H1 (cell line): ENCODE measurements at regions not wholly inside any gene's neighbourhood (a gene's known extent, or its start where the extent isn't known, plus 50 kb on each side); places are given as distances from the start of the nearest gene placed in this dataset.

Source experiments
- CTCF ChIA-PET: fragments of 300-600 bp; sonication (Branson Sonifier 250); formaldehyde crosslinking; loops from one replicate; lab custom pipeline; 2021; ENCODE audit not compliant: partially characterized antibody; lab: Charles Lee
- POLR2A ChIA-PET: fragments of 300-600 bp; sonication (Branson Sonifier 250); formaldehyde crosslinking; loops from one replicate; lab custom pipeline; 2021; ENCODE audit warnings: inconsistent platforms; ENCODE audit not compliant: partially characterized antibody; lab: Charles Lee
- DNase-seq, 2 experiments: peaks; one replicate each; pipeline versions ENCODE4 v3.0.0 to v3.0.0-alpha.2; 2010 to 2022; ENCODE audit warnings: low spot score in 2 of 2, low read depth in 1 of 2, mixed read lengths in 1 of 2
- FAIRE-seq: peaks from 2 replicates; lab custom pipeline; 2011; peaks lifted over from hg19 to GRCh38; lab: Jason Lieb, UNC
- H2AFZ ChIP-seq: 2 replicates; pipeline ENCODE4 v1.8.1; 2012; ENCODE audit warnings: low read length, inconsistent platforms
- H2AK5ac ChIP-seq: 2 replicates; pipeline ENCODE4 v1.6.1; 2013; ENCODE audit warnings: low read depth, low read length
- H2BK120ac ChIP-seq: replicated peaks from 2 replicates; pipeline ENCODE3; 2013; ENCODE audit warnings: low read depth, low read length, inconsistent platforms
- H2BK12ac ChIP-seq: 2 replicates; pipeline ENCODE4 v1.6.1; 2013; ENCODE audit warnings: low read depth, low read length
- H2BK15ac ChIP-seq: 2 replicates; pipeline ENCODE4 v1.6.1; 2013; ENCODE audit warnings: low read length
- H2BK20ac ChIP-seq: 2 replicates; pipeline ENCODE4 v1.6.1; 2013; ENCODE audit warnings: low read length
- H2BK5ac ChIP-seq: 2 replicates; pipeline ENCODE4 v1.6.1; 2013; ENCODE audit warnings: low read depth, low read length
- H3K14ac ChIP-seq: 2 replicates; pipeline ENCODE4 v1.6.1; 2013; ENCODE audit warnings: inconsistent platforms; ENCODE audit not compliant: insufficient read length
- H3K18ac ChIP-seq: 2 replicates; pipeline ENCODE4 v1.6.1; 2013; ENCODE audit warnings: low read length; ENCODE audit errors: extremely low read depth
- H3K23ac ChIP-seq: 2 replicates; pipeline ENCODE4 v1.6.1; 2013; ENCODE audit warnings: inconsistent platforms; ENCODE audit not compliant: insufficient read length
- H3K23me2 ChIP-seq: 2 replicates; pipeline ENCODE4 v1.6.1; 2013; ENCODE audit warnings: low read depth, low read length
- H3K27ac ChIP-seq: 2 replicates; pipeline ENCODE4 v1.6.1; 2011; ENCODE audit warnings: low read depth, low read length, inconsistent platforms
- H3K27me3 ChIP-seq, 4 experiments: replicated peaks in 1 of 4; 1 replicate in 1 of 4; 2 replicates in 3 of 4; pipeline versions ENCODE4 v1.6.1 to v1.8.1; 2011 to 2013; ENCODE audit warnings: low read length in 3 of 4, mild to moderate bottlenecking in 3 of 4, inconsistent platforms in 2 of 4, mixed read lengths in 2 of 4, moderate library complexity in 1 of 4; ENCODE audit not compliant: control insufficient read depth in 3 of 4, insufficient read depth in 3 of 4; ENCODE audit errors: extremely low read depth in 1 of 4
- H3K36me3 ChIP-seq, 4 experiments: 2 replicates each; pipeline versions ENCODE4 v1.6.1 to v1.8.1; 2011 to 2013; ENCODE audit warnings: mild to moderate bottlenecking in 4 of 4, low read length in 3 of 4, moderate library complexity in 2 of 4, control low read depth in 1 of 4, inconsistent platforms in 1 of 4; ENCODE audit not compliant: insufficient read depth in 4 of 4, control insufficient read depth in 2 of 4
- H3K4ac ChIP-seq: replicated peaks from 2 replicates; pipeline ENCODE3; 2013; ENCODE audit warnings: low read length, low read depth, mixed read lengths, inconsistent platforms; ENCODE audit not compliant: insufficient read length
- H3K4me1 ChIP-seq, 4 experiments: replicated peaks in 1 of 4; 1 replicate in 1 of 4; 2 replicates in 3 of 4; pipeline versions ENCODE4 v1.6.1 to v1.8.1; 2011 to 2013; ENCODE audit warnings: low read length in 3 of 4, inconsistent platforms in 2 of 4, mixed read lengths in 1 of 4; ENCODE audit not compliant: insufficient read depth in 4 of 4, control insufficient read depth in 3 of 4
- H3K4me2 ChIP-seq, 2 experiments: 2 replicates each; pipeline versions ENCODE4 v1.6.1 to v1.8.1; 2011 to 2013; ENCODE audit warnings: low read depth in 2 of 2, low read length in 2 of 2, control low read depth in 1 of 2, inconsistent platforms in 1 of 2, mild to moderate bottlenecking in 1 of 2; ENCODE audit not compliant: insufficient read depth in 1 of 2
- H3K4me3 ChIP-seq, 4 experiments: fragments of 200-600, 300-600 bp in 1 of 4; sonication (generic), shearing (Covaris generic), sonication (Bioruptor Twin) in 1 of 4; 2 replicates each; pipeline versions ENCODE4 v1.5.1 to v1.8.1; 2011 to 2016; ENCODE audit warnings: low read length in 4 of 4, low read depth in 3 of 4, control low read depth in 2 of 4, inconsistent platforms in 2 of 4, mild to moderate bottlenecking in 2 of 4, mixed read lengths in 1 of 4, moderate library complexity in 1 of 4; ENCODE audit not compliant: insufficient read depth in 2 of 4; ENCODE audit errors: extremely low read depth in 1 of 4
- H3K56ac ChIP-seq: replicated peaks from 2 replicates; pipeline ENCODE3; 2013; ENCODE audit warnings: low read depth, mild to moderate bottlenecking, mixed read lengths, low read length, inconsistent platforms; ENCODE audit not compliant: insufficient read length
- H3K79me1 ChIP-seq: 2 replicates; pipeline ENCODE4 v1.6.1; 2013; ENCODE audit warnings: low read depth, low read length, control low read depth
- H3K79me2 ChIP-seq, 2 experiments: 2 replicates each; pipeline versions ENCODE4 v1.6.1 to v1.8.1; 2012 to 2013; ENCODE audit warnings: low read length in 2 of 2, mild to moderate bottlenecking in 2 of 2, inconsistent platforms in 1 of 2; ENCODE audit not compliant: insufficient read depth in 2 of 2, control insufficient read depth in 1 of 2
- H3K9ac ChIP-seq, 4 experiments: replicated peaks in 1 of 4; 1 replicate in 1 of 4; 2 replicates in 3 of 4; pipeline versions ENCODE4 v1.6.1 to v1.8.1; 2011 to 2013; ENCODE audit warnings: low read depth in 3 of 4, low read length in 3 of 4, control low read depth in 2 of 4, mild to moderate bottlenecking in 2 of 4, moderate library complexity in 2 of 4, inconsistent platforms in 1 of 4; ENCODE audit errors: extremely low read depth in 1 of 4
- H3K9me3 ChIP-seq, 2 experiments: 2 replicates each; pipeline versions ENCODE4 v1.6.1 to v1.8.1; 2012 to 2013; ENCODE audit warnings: mild to moderate bottlenecking in 2 of 2, moderate library complexity in 2 of 2, control low read depth in 1 of 2, inconsistent platforms in 1 of 2, low read depth in 1 of 2, low read length in 1 of 2, mixed read lengths in 1 of 2; ENCODE audit not compliant: insufficient read depth in 2 of 2
- H4K20me1 ChIP-seq, 2 experiments: replicated peaks in 1 of 2; 2 replicates each; pipeline versions ENCODE3 to v1.8.1; 2011 to 2013; ENCODE audit warnings: inconsistent platforms in 2 of 2, low read length in 2 of 2, mild to moderate bottlenecking in 1 of 2; ENCODE audit not compliant: insufficient read depth in 2 of 2, control insufficient read depth in 1 of 2
- H4K5ac ChIP-seq: 2 replicates; pipeline ENCODE4 v1.6.1; 2013; ENCODE audit warnings: low read length, low read depth, mixed read lengths, inconsistent platforms; ENCODE audit not compliant: insufficient read length
- H4K8ac ChIP-seq: 2 replicates; pipeline ENCODE4 v1.8.0; 2013; ENCODE audit warnings: mild to moderate bottlenecking, moderate library complexity, low read length, inconsistent platforms; ENCODE audit not compliant: insufficient read depth; ENCODE audit errors: extremely low read depth
- H4K91ac ChIP-seq: replicated peaks from 2 replicates; pipeline ENCODE3; 2013; ENCODE audit warnings: low read length, mixed read lengths, inconsistent platforms; ENCODE audit not compliant: insufficient read length
- CEBPB ChIP-seq: IDR thresholded peaks from 2 replicates; pipeline ENCODE4 v1.6.1; 2012; ENCODE audit warnings: low read depth, low read length
- EGR1 ChIP-seq: IDR thresholded peaks from 2 replicates; pipeline ENCODE4 v1.6.1; 2011; ENCODE audit warnings: low read depth, low read length, borderline replicate concordance
- FOSL1 ChIP-seq: IDR thresholded peaks from 2 replicates; pipeline ENCODE4 v1.6.1; 2011; ENCODE audit warnings: mild to moderate bottlenecking, low read depth, low read length, moderate library complexity; ENCODE audit not compliant: insufficient read depth
- JUND ChIP-seq: IDR thresholded peaks from 2 replicates; pipeline ENCODE4 v1.6.1; 2011; ENCODE audit warnings: mild to moderate bottlenecking, improper control_type of control experiment, low read length
- POLR2AphosphoS5 ChIP-seq: IDR thresholded peaks from 2 replicates; pipeline ENCODE4 v1.6.1; 2011; ENCODE audit warnings: low read depth, low read length
- RFX5 ChIP-seq: IDR thresholded peaks from 2 replicates; pipeline ENCODE4 v1.6.1; 2011; ENCODE audit warnings: low read depth, low read length, improper control_type of control experiment, borderline replicate concordance
- SIX5 ChIP-seq: IDR thresholded peaks from 2 replicates; pipeline ENCODE4 v1.6.1; 2011; ENCODE audit warnings: mild to moderate bottlenecking, low read depth, low read length
- SRF ChIP-seq: IDR thresholded peaks from 2 replicates; pipeline ENCODE4 v1.6.1; 2011; ENCODE audit warnings: mild to moderate bottlenecking, low read depth, low read length, moderate library complexity
- TAF7 ChIP-seq: optimal IDR thresholded peaks from 2 replicates; pipeline ENCODE3; 2011; ENCODE audit warnings: low read depth, mild to moderate bottlenecking, inconsistent platforms, low read length, moderate library complexity, borderline replicate concordance
- WGBS, 2 experiments: shearing (Covaris generic) in 1 of 2; methylation state at CpG; one replicate each; pipeline versions ENCODE4 v1.1.6 to v1.1.7; 2013 to 2015; ENCODE audit warnings: low lambda C conversion rate in 2 of 2, mixed read lengths in 2 of 2, inconsistent platforms in 1 of 2, low coverage in 1 of 2, missing lambda C conversion rate in 1 of 2; ENCODE audit not compliant: insufficient replicate concordance in 2 of 2, insufficient coverage in 1 of 2, insufficient read length in 1 of 2; ENCODE audit errors: extremely low coverage in 1 of 2, missing lambda C conversion rate in 1 of 2; 5-methylcytosine and 5-hydroxymethylcytosine counted together

- Histone ChIP-seq H2AK5ac (no peak overlapping the region), H3K4me1 (peaks cover 0 to 26% (median 15%) of the 10 kb centered on the region in 4 experiments; a peak in 6 of 7 replicates), H2BK5ac (no peak overlapping the region), H3K9ac (no peak overlapping the region), H3K9me3 (no peaks in the 10 kb centered on the region; a peak in 1 of 4 replicates), H3K36me3 (no peaks in the 10 kb centered on the region), H3K56ac (no peak overlapping the region), H3K4ac (no peak overlapping the region), H2AFZ (no peak overlapping the region), H2BK12ac (no peak overlapping the region), H4K91ac (no peak overlapping the region), H2BK15ac (no peak overlapping the region), H2BK20ac (no peak overlapping the region), H2BK120ac (no peak overlapping the region), H4K20me1 (no peaks in the 10 kb centered on the region), H3K79me1 (no peaks in the 10 kb centered on the region), H3K27me3 (peaks cover 6 to 52% (median 44%) of the 10 kb centered on the region in 4 experiments), H3K18ac (no peak overlapping the region; the same call in 1 of the 2 replicates), H3K79me2 (no peaks in the 10 kb centered on the region), H3K4me3 (no peak overlapping the region), H3K4me2 (no peak overlapping the region), H3K27ac (no peak overlapping the region), H3K14ac (no peak overlapping the region), H4K5ac (no peak overlapping the region), H3K23ac (no peak overlapping the region), H4K8ac (no peak overlapping the region), H3K23me2 (no peaks in the 10 kb centered on the region)
- ChIA-PET POLR2A (interaction anchor here (0.6 to 2.0 kb wide), 10 partner anchors 10 to 216 kb away, joined by 3 to 9 read pairs (median 3); no protein-coding TSS in a partner anchor), CTCF (interaction anchor here (0.6 to 5.0 kb wide), 6 partner anchors 8 to 262 kb away, joined by 3 to 25 read pairs (median 3); no protein-coding TSS in a partner anchor)
- FAIRE-seq = no peak
- 82% methylated on average over 9 of the region's 13 CpGs; no CpG with 5 or more reads in 1 of the 2 experiments for WGBS, 2 experiments
- TF ChIP-seq TAF7 = no peak
- TF ChIP-seq EGR1 = no peak
- no peak for TF ChIP-seq RFX5
- TF ChIP-seq CEBPB = no peak
- TF ChIP-seq JUND = no peak
- no peak for TF ChIP-seq POLR2AphosphoS5
- no peak for TF ChIP-seq SRF
- TF ChIP-seq SIX5 = no peak
- TF ChIP-seq FOSL1 = no peak
- no peak for DNase-seq
Measured at GRCh38 chr12:132388379-132389015, 59.1 kb upstream of the GALNT9 start.
